ENCODE measurements at regions not wholly inside any gene's neighbourhood (a gene's known extent, or its start where the extent isn't known, plus 50 kb on each side); places are given as distances from the start of the nearest gene placed in this dataset.

DNA sequence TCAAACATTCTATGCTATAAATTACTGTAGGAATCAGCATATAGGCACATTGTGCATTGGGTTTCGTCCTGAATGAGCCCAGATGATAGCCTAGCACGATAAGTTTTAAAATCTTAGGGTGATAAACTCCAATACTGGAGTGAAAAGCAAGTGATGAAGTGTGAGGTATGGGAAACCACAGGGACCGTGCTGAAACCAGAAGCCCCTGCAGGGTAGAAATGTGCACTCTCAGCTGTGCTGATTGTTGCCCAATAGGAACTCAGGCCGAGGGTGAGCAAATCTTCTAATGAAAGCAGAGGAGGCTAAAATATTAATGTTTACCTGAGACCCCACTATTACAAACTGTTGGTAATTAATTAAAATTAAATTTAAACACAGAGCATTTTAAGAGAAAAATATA lies 1486.6 kb downstream of the AACS start:
- DNase-seq (ENCODE audit: insufficient read length, low spot score) (no peak), FAIRE-seq (no peak)
- TF ChIP-seq POLR2A (IDR thresholded peaks at IDR 0.05; ENCODE audit: low read depth, low read length), result no peak

DNA sequence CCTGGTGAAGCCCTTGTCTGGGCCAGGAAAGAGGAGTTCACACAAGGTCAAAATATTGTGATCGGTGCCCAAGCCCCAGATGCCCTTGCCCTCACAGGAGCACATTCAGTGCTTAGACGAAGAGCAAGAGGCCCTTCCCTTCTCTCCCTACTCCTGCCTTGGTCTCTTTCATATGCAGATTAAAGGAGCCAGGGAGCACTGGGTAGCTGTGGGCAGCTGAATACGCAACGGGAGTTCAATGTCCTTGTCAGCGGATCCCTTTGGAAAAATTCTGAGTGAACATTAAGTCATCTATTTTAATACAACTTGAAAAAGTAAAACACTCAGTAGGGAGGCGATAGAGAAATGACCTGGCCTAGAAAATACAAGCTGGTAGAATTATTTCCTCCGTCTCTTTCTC lies 1489.4 kb downstream of the AACS start:
- FAIRE-seq (no peak), DNase-seq (ENCODE audit: insufficient read length, low spot score) (no peak)
- TF ChIP-seq POLR2A (IDR thresholded peaks at IDR 0.05; ENCODE audit: low read depth, low read length), result no peak

DNA sequence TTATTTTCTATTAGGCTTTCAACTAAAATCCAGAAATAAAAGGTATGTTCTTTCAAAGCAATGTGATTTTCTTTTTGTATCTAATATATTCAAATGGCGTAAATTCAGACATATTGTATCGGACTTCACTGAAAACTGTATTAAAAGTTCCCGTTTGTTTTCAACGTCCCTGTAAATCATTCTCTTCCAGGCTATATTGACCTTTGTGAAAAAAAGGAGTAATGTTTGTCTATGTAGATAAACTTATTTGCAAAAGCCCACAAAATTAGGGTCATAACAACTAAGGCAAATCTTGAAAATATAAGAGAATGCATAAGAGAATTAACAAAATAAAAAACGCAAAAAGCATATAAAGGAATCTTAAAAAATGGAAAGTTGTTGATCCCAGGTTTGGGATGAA lies 1492.4 kb downstream of the AACS start:
- FAIRE-seq (no peak), DNase-seq (ENCODE audit: insufficient read length, low spot score) (no peak)
- TF ChIP-seq POLR2A (IDR thresholded peaks at IDR 0.05; ENCODE audit: low read depth, low read length), result no peak

DNA sequence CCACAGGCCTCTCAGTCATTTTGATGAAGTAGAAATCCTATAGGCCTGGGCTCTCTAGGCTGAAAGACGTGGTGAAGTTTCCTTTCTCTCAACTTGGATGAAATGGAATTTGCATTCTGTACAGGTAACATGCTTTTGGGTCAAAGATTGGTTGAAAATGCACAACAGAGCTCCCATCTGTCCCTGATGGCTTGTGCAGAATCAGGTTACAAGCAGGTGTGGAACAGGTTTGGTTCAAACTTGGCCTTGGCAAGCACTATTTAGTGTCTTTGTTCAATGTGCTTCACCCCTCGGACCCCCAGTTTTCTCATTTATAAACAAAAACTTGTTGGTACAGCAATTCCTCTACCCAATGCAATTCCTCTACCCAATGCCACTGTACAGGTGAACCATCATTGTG lies 1493.0 kb downstream of the AACS start:
- TF ChIP-seq POLR2A (IDR thresholded peaks at IDR 0.05; ENCODE audit: low read depth, low read length), result no peak
- FAIRE-seq, result no peak
- no peak for DNase-seq (ENCODE audit: insufficient read length, low spot score)

DNA sequence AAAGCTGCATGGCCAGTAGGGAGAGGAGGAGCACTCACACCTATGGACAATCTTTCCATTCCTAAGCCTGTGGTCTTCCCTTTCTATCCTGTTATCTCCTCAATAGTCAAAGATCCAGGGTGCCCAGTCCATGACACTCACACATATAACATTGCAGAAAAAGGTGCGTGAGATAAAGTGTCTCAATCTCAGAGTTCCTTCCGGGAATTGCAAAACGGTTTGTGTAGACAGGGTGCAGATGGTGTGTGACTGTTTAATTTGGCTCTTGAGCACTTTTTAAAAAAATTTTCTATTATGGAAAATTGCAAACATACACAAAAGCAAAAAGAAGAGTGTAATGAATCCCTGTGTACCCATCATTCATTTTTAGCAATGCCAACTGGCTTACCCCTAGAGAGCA lies 1493.6 kb downstream of the AACS start:
- TF ChIP-seq POLR2A (IDR thresholded peaks at IDR 0.05; ENCODE audit: low read depth, low read length), result no peak
- FAIRE-seq (no peak), DNase-seq (ENCODE audit: insufficient read length, low spot score) (no peak)

DNA sequence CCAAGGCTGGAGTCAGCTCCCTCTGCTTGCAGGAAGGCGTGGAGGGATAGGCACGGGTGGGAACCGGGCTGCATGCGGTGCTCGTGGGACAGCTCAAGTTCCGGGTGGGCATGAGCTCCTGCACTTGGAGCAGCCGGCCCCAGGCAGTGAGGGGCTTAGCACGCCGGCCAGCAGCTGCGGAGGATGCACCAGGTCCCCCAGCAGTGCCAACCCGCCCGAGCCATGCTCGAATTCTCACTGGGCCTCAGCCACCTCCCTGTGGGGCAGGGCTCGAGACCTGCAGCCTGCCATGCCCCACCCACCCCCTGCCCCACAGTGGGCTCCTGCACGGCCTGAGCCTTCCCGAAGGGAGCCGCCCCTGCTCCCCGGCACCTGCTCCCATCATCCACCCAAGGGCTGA lies 1501.8 kb downstream of the AACS start:
- TF ChIP-seq POLR2A (IDR thresholded peaks at IDR 0.05; ENCODE audit: low read depth, low read length), result no peak

DNA sequence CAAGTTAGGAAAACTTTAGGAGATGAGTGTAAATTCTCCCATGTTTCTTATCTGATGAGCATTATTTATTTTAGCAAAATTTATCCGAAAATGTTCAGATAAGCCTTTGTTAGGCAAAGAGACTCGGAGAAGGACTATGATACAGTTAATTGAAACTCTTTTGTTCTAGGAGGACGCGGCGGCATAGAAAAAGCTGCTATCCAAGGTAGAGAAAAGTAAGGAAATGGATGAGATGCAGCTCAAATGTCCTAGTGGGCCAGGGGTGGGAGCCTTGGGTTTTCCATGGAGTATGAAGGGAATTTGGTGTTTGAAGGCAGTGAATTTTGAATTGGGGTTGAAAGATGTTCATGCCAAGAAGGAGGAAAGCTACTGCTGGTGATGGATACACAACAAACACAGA lies 1504.5 kb downstream of the AACS start:
- no peak for TF ChIP-seq POLR2A (IDR thresholded peaks at IDR 0.05; ENCODE audit: low read depth, low read length)
- no peak for FAIRE-seq

More for the DNA sequence above, 1501.8 kb downstream of the AACS start:
- DNase-seq (ENCODE audit: insufficient read length, low spot score) (no peak), FAIRE-seq (no peak)

DNA sequence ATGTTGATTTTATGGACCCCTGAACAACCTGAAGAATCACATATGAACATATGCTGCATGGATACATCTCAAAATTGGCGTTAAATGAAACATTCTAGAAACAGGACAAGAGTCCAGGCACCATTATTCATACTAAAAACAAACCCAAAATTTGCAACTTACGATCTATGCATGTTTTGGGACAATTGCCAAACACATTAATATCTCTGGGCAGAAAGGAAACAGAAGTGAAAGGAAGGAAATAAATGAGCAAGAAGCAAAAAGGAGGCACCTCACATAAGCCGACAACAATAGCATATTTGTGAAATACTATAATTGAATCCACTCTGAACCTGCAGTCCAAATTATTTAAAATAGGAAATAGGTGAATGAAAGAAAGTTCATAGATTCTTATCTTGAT lies 1505.3 kb downstream of the AACS start:
- TF ChIP-seq POLR2A (IDR thresholded peaks at IDR 0.05; ENCODE audit: low read depth, low read length), result no peak
- DNase-seq (ENCODE audit: insufficient read length, low spot score) (no peak), FAIRE-seq (no peak)

More for the DNA sequence above, 1504.5 kb downstream of the AACS start:
- DNase-seq (ENCODE audit: insufficient read length, low spot score), result no peak

DNA sequence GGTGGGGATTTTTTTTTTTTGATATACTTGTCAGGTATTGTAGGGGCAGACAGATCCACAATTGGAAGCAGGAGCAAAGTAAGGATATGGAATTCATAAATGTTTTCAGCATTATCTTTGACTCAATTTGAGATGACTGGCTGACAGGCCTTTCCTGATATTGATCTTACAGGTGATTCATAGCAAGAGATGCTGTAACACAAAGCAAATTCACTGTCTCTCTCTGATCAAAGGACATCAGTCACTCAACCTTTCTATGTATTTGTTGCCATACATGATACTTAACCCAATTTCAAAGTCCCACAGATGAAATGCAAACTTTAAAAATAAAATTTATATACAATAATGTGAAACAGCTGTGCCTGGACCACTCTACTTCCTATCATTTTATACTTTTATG lies 1506.9 kb downstream of the AACS start:
- TF ChIP-seq POLR2A (IDR thresholded peaks at IDR 0.05; ENCODE audit: low read depth, low read length), result no peak
- FAIRE-seq (no peak), DNase-seq (ENCODE audit: insufficient read length, low spot score) (no peak)

DNA sequence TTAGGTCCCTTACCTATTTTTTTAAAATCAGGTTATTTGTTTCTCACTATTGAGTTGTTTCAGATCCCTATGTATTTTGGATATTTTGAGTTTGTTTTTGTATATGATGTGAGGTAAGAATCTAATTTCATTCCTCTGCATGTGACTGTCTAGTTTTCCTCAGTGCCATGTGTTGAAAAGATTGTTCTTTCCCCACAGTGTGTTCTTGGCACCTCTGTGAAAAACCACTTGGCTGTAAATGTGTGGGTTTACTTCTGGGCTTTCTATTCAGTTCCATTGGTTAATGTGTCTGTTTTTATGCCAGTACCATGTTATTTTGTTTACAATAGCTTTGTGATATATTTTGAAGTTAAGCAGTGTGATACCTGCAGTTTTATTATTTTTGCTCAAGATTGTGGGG lies 1516.4 kb downstream of the AACS start:
- DNase-seq (ENCODE audit: insufficient read length, low spot score) (no peak), FAIRE-seq (no peak)

DNA sequence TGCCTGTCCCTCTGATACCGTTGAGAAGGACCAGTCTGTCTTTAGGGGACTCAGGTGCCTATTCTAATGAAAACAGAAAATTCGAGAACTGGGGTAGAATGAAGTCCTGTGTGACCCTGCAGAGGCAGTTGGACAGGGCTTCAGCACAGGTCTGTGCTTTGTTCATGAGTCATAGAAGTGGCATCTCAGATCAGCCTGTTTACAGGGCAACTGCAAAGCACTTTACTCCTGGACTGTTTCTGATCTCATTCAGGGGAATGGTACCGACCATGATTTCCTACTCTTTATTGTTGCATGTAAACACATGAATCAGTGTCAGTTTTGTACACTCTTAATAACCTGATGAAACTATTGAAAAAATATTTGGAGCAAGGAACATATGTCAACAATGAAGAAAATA lies 1517.0 kb downstream of the AACS start:
- FAIRE-seq (no peak), DNase-seq (ENCODE audit: insufficient read length, low spot score) (peak; percentile 19)

More for the DNA sequence above, 1516.4 kb downstream of the AACS start:
- TF ChIP-seq POLR2A (IDR thresholded peaks at IDR 0.05; ENCODE audit: low read depth, low read length), result no peak

DNA sequence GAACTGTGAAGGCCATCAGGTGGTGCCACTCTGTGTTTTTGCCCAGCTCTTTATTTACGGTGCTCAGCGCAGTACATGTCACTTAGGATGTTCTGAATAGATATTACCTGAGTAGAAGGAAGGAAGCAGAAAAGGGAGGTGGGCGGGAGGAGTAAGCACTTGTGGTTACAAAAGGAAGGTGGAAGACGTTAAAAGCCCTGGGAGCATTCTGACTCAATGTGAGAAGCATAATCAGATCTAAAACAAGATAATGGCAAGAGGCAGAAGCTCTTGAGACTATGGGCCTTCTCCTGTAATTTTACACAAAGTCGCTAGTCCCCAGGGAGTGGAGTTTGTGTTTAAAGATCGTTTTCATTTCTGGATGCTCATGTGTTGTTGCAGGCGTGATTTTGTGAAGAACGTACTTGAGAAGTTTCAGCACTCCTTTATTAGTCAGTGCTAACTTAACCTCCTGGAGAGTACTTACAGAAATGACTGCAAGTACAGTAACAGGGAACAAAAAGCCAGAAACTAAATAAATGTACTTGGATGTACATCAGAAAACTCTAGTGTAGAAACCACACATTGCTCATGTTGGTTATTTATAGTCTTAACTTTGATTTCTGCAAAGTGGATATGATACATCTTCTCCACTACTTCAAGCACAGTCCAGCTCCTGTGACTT lies 1523.5 kb downstream of the AACS start:
- FAIRE-seq (no peak), DNase-seq (ENCODE audit: insufficient read length, low spot score) (no peak)
- no peak for TF ChIP-seq POLR2A (IDR thresholded peaks at IDR 0.05; ENCODE audit: low read depth, low read length)

More for the DNA sequence above, 1517.0 kb downstream of the AACS start:
- no peak for TF ChIP-seq POLR2A (IDR thresholded peaks at IDR 0.05; ENCODE audit: low read depth, low read length)

DNA sequence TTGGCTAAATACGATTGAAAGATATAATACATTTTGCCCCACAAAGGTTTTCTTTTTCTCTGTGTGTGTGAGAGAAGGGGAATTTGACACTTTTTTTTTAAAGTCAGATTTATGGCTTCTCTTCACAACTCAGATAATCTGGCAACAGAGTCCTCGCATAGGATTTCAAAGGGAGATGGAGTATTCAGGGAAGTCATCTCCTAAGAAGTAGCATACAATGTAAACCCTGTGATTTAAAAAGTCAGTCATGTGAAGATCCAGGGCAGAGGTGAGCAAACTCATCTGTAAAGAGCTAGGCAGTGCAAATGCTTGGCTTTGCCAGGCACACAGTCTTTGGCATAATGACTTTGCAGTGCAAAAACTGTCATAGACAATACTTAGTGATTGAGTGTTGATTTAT lies 1526.3 kb downstream of the AACS start:
- no peak for TF ChIP-seq POLR2A (IDR thresholded peaks at IDR 0.05; ENCODE audit: low read depth, low read length)
- DNase-seq (ENCODE audit: insufficient read length, low spot score) (no peak), FAIRE-seq (no peak)

DNA sequence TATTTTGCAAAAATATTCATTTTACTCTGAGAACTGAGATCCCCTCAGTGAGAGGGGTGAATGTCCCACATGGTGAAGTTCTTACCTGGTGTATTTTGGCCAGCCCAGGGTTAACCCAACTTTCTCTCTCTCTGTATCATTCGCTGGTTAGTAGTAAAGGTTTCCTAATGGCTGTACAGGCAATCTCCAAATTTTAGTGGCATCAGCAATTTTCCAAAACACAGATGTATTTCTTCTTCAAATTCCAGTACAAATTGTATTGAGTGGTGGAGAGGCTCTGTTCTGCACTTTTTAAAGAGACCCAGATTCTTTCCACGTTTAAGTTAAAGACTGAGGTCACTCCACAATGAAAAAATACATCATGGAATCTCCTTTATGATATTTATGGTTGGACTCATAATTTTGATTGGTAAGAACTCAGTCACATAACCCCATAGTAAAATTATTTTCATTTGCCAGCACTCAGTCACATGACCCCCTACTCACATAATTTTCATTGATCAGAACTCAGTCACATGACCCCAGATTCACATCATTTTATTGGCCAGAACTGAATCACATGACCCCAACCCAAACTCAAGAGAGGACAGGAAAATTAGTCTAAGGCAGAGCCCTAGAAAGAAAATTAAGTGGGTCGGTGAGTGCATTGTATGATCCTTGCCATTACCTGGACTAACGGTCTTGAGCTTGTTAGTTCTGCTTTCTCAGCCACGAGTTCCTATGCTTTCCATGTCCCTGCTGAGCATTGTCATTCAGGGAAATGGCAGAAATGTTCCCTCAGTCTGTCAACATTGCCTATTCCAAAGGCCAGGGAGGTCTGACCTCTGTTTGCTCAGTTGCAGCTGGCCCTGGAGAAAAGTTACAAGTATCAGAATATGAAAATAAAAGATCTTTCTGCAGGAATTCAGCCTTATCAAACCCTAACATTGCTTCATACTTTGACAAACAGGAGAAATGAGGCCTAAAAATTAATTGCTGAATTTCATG lies 1536.2 kb downstream of the AACS start:
- DNase-seq (ENCODE audit: insufficient read length, low spot score) (no peak), FAIRE-seq (no peak)
- no peak for TF ChIP-seq POLR2A (IDR thresholded peaks at IDR 0.05; ENCODE audit: low read depth, low read length)

DNA sequence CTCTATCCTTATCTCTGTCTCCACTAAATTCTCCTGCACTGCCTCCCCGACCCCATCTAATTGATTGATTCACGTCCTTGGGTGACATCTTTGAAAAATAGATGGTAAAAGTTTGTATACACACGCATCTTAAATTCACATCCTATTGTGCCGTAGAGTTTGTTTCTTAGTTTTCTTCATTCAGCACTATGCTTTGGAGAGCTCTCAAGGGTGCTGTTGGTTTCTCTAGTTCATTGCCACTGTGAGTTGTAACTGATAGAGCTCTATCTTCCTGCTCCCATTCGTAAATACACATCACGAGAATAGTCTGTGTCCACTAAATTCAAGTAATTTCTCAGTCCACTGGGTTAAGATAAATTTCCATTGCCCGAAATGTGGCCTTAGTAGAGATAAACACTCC lies 1537.4 kb downstream of the AACS start:
- no peak for TF ChIP-seq POLR2A (IDR thresholded peaks at IDR 0.05; ENCODE audit: low read depth, low read length)
- FAIRE-seq, result no peak

More for the DNA sequence above, 1537.4 kb downstream of the AACS start:
- no peak for DNase-seq (ENCODE audit: insufficient read length, low spot score)

Measured in H54 (cell line).